ENCODE measurements at regions not wholly inside any gene's neighbourhood (a gene's known extent, or its start where the extent isn't known, plus 50 kb on each side); places are given as distances from the start of the nearest gene placed in this dataset.
A peak's percentile ranks its signal among the peaks of the same experiment; 100 is the strongest.
"Not testable (repeated sequence)": the region's sequence is repeated elsewhere in the genome, so short reads cannot be mapped to it uniquely, and the experiment has no call there.

DNA sequence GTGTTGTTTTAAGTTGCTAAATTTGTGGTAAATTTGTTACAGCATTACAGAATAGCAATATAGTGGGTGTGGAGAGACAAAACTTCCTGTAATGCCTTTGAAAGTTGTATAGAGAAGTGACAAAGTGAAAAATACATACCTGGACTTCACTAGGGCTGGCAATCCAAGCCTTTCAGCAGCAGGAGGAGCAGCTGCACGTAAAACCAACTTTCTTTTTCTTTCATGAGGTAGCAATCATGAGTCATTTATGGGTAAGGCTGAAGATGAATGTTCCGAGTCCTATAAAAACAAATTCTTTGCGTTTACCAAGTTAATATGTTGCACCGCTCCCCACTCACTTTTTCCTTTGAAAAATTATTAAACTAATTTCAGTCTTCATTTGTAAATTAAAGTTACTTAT, 1138.2 kb downstream of the TAF11L14 start:
- H3K36me3 ChIP-seq (ENCODE audit: insufficient read depth, low read length): no peaks in the 10 kb centered on the region
- H3K9ac ChIP-seq (ENCODE audit: low read depth, low read length): no peak overlapping the region
- no peaks in the 10 kb centered on the region for H3K9me3 ChIP-seq (ENCODE audit: control insufficient read depth, insufficient read depth, low read length)
- 0 out of 2 replicates have a peak, but pooled peaks cover 3% of the 10 kb centered on the region for H3K4me1 ChIP-seq (ENCODE audit: insufficient read depth, low read length)

DNA sequence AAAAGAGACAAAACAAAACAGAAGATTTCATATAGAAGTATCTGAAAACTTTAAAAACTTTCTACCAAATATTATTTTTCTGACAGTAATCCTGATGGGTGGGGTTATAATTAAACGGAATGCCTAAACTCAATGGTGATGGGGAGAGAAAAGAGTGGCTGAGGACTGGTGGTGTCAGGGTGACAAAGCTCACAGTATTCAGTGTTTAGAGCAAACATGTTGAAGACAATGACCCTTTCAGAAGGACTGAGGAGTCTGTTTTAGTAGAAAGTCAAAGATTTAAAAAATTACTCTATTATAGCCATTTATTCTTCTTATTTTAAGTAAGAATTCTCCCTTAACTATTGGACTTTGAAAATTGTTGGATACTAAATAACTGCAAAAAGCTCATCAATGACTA, 1144.0 kb downstream of the TAF11L14 start:
- no peaks in the 10 kb centered on the region for H3K4me1 ChIP-seq (ENCODE audit: insufficient read depth, low read length)
- no peak overlapping the region for H3K9ac ChIP-seq (ENCODE audit: low read depth, low read length)
- peaks cover 9% of the 10 kb centered on the region; the same call in 1 of the 2 replicates for H3K9me3 ChIP-seq (ENCODE audit: control insufficient read depth, insufficient read depth, low read length)
- H3K36me3 ChIP-seq (ENCODE audit: insufficient read depth, low read length): no peaks in the 10 kb centered on the region

DNA sequence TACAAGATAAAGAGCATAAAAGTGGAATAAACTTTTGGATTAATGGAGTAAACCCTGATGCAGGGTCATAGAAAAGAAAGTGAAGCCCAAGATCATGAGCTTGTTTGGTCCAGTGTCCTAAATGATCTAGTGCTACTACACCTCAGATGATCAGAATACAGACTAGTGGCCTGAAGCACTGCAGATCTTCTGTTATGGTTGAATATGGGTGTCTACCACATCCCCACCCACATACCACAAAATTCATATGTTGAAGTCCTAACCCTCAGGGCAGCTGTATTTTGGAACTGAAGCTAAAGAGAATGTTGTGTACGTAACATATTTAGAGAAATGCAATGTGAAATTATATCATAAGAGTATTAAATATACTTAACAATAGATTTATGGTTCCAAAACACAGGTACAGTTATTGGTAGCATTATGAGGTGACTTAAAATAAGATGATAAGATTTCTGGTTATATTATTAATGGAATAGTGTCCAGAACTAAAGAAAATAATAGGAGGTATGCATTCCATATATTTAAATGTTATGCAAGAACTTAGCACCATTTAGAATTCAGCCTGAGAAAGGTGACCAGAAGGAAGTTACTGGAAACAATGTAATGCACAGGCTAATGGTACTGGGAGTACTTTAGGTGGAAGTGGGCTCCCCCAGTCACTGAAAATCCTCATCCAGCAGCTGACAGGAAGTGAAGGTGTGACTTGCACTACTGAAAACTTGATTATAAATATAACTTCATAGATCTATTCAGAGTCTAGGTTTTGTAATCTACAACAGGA, 1155.1 kb downstream of the TAF11L14 start:
- Histone ChIP-seq H3K4me1 (ENCODE audit: insufficient read depth, low read length) (no peaks in the 10 kb centered on the region), H3K9ac (ENCODE audit: low read depth, low read length) (no peak overlapping the region), H3K9me3 (ENCODE audit: control insufficient read depth, insufficient read depth, low read length) (peaks cover 5% of the 10 kb centered on the region), H3K36me3 (ENCODE audit: insufficient read depth, low read length) (no peaks in the 10 kb centered on the region)

DNA sequence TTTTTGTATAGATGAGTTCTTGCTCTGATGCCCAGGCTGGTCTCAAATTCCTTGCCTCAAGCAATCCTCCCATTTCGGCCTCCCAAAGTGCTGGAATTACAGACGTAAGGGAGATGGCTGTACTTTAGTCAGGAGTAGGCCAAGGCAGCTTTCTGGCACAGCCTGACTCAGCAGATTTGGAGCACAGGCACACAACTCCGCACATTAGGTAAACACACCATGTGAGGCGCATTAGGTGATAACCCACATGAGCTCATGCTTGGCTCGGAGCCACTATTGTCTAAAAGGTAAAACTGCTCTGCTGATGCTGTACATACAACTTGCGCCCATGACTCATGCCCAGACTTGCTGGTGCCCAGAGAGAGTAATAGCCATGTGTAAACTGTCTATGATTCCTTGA, 1157.9 kb downstream of the TAF11L14 start:
- no peak overlapping the region for H3K9ac ChIP-seq (ENCODE audit: low read depth, low read length)

DNA sequence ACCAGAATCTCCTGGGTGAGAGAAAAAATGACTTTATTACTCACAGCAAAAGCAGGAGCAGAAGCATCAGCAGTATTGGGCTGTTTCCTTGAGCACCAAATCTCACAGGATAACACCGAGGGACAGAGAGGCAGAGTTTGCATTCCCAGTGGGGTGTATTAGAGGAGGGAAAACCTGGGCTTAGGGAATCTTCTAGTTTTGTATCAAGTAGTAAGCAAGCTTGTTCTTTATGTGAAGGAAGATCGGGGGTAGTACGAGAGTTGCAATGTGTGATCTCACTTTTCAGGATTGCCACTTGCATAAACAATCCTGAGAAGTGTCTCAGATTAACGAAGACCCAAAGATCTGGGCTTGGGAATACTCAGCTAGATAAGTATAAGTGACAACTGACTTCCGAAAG, 1163.0 kb downstream of the TAF11L14 start:
- peaks cover 35% of the 10 kb centered on the region; the same call in 1 of the 2 replicates for H3K4me1 ChIP-seq (ENCODE audit: insufficient read depth, low read length)
- H3K36me3 ChIP-seq (ENCODE audit: insufficient read depth, low read length): no peaks in the 10 kb centered on the region
- H3K9me3 ChIP-seq (ENCODE audit: control insufficient read depth, insufficient read depth, low read length): peaks cover under 1% of the 10 kb centered on the region; the same call in 1 of the 2 replicates
- H3K9ac ChIP-seq (ENCODE audit: low read depth, low read length): peak overlapping the region; percentile 27; the same call in 1 of the 2 replicates

More for the DNA sequence above, 1157.9 kb downstream of the TAF11L14 start:
- Histone ChIP-seq H3K4me1 (ENCODE audit: insufficient read depth, low read length) (peaks cover 13% of the 10 kb centered on the region; the same call in 1 of the 2 replicates), H3K36me3 (ENCODE audit: insufficient read depth, low read length) (no peaks in the 10 kb centered on the region), H3K9me3 (ENCODE audit: control insufficient read depth, insufficient read depth, low read length) (peaks cover 5% of the 10 kb centered on the region)

DNA sequence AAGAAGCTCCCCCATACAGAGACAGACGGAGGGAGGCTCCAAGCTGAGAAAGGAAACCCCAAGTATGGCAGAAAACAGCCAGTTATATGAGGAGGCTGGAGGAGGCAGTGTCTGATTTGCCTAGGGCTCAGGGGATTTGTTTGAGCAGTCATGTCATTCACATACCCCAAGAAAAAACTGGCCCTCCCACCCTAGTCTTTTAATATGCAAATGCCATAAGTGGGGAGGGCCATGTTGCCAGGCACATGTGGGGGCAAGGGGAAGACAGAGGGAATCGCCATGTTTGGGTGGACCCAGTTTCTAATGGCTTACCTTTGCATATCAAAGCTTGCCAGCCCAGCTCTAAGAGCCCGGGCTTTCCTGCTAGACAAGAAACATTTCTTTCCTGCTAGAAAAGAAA, 1163.8 kb downstream of the TAF11L14 start:
- peaks cover 35% of the 10 kb centered on the region; the same call in 1 of the 2 replicates for H3K4me1 ChIP-seq (ENCODE audit: insufficient read depth, low read length)
- no peaks in the 10 kb centered on the region for H3K9me3 ChIP-seq (ENCODE audit: control insufficient read depth, insufficient read depth, low read length)
- peak overlapping the region; percentile 27; the same call in 1 of the 2 replicates for H3K9ac ChIP-seq (ENCODE audit: low read depth, low read length)
- H3K36me3 ChIP-seq (ENCODE audit: insufficient read depth, low read length): no peaks in the 10 kb centered on the region

DNA sequence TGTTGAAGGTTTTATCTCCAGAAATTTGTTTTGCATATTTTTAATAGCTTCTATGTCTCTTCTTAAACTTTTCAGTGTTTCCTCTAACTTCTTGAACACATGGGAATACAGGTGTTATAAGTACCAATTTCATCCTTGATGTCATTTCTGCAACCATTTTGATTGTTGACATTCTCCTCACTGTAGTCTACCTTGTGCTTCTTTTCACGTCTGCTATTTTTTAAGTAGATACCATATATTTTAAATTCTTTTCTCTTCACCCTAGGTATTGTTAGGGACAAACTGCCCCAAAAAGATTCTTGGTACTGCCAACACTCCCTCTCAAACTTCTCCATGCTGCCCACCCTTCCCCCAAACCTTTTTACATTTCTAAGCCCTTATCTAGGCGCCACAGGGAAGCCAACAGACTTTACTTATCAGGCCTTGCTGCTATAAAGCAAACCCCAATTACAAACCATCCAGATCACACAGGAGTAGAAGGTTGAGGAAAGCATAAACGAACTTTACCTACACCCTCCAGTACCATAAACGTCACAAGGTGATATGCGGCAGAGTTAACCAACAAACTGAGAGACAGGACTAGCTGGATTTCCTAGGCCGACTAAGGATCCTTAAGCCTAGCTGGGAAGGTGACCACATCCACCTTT, 1165.3 kb downstream of the TAF11L14 start:
- Histone ChIP-seq H3K4me1 (ENCODE audit: insufficient read depth, low read length) (peaks cover 35% of the 10 kb centered on the region; the same call in 1 of the 2 replicates), H3K36me3 (ENCODE audit: insufficient read depth, low read length) (no peaks in the 10 kb centered on the region), H3K9ac (ENCODE audit: low read depth, low read length) (no peak overlapping the region), H3K9me3 (ENCODE audit: control insufficient read depth, insufficient read depth, low read length) (no peaks in the 10 kb centered on the region)

DNA sequence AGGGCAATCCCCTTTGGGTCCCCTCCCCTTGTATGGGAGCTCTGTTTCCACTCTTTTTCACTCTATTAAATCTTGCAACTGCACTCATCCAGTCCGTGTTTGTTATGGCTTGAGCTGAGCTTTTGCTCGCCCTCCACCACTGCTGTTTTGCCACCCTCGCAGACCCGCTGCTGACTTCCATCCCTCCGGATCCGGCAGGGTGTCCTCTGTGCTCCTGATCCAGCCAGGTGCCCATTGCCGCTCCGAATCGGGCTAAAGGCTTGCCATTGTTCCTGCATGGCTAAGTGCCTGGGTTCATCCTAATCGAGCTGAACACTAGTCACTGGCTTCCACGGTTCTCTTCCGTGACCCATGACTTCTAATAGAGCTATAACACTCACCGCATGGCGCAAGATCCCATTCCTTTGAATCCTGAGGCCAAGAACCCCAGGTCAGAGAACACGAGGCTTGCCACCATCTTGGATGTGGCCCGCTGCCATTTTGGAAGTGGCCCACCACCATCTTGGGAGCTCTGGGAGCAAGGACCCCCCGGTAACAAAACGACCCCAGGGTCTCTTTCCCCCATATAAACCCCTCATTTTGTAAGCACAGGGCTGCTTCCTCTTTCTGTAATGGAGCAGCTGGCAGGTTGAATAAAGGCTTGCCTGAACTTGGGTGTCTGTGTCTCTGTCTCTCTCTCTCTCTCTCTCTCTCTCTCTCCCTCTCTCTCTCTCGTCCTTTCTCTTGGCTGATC, 1166.2 kb downstream of the TAF11L14 start:
- Histone ChIP-seq H3K9ac (ENCODE audit: low read depth, low read length) (no peak overlapping the region), H3K4me1 (ENCODE audit: insufficient read depth, low read length) (peaks cover 30% of the 10 kb centered on the region; the same call in 1 of the 2 replicates), H3K36me3 (ENCODE audit: insufficient read depth, low read length) (no peaks in the 10 kb centered on the region), H3K9me3 (ENCODE audit: control insufficient read depth, insufficient read depth, low read length) (no peaks in the 10 kb centered on the region)

DNA sequence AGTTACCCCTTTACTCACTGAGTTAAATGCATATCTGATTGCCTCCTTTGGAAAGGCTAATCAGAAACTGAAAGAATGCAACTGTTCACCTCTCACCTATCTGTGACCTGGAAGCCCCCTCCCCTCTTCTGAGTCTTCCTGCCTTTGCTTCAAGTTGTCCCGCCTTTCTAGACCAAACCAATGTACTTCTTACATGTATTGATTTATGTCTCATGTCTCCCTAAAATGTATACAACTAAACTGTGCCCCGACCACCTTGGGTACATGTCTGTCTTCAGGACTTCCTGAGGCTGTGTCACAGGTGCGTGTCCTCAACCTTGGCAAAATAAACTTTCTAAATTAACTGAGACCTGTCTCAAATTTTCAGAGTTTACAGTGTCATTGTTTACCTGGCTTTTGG, 1167.2 kb downstream of the TAF11L14 start:
- H3K9ac ChIP-seq (ENCODE audit: low read depth, low read length); H3K9me3 ChIP-seq (ENCODE audit: control insufficient read depth, insufficient read depth, low read length); H3K36me3 ChIP-seq (ENCODE audit: insufficient read depth, low read length): not testable (repeated sequence)
- H3K4me1 ChIP-seq (ENCODE audit: insufficient read depth, low read length): peaks cover 29% of the 10 kb centered on the region; the same call in 1 of the 2 replicates

DNA sequence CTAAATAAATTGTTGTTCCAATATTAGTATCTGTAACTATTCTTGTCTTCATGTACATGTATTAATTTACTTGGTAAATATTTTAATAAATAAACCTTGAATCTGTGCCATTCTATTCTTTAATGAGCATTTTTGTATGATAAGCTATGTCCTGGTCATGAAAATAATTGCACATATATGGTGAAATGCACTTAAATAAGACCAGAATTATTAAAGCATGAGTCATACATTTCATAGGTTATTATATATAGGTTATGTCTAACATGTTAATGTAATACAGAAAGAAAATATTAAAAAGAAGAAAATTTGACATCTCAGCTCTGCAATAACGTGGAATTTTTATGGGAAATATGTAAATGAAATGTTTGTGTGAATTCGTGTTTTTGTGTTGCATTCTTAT, 1168.1 kb downstream of the TAF11L14 start:
- Histone ChIP-seq H3K9ac (ENCODE audit: low read depth, low read length) (no peak overlapping the region), H3K36me3 (ENCODE audit: insufficient read depth, low read length) (no peaks in the 10 kb centered on the region), H3K4me1 (ENCODE audit: insufficient read depth, low read length) (peaks cover 22% of the 10 kb centered on the region; the same call in 1 of the 2 replicates), H3K9me3 (ENCODE audit: control insufficient read depth, insufficient read depth, low read length) (no peaks in the 10 kb centered on the region)

DNA sequence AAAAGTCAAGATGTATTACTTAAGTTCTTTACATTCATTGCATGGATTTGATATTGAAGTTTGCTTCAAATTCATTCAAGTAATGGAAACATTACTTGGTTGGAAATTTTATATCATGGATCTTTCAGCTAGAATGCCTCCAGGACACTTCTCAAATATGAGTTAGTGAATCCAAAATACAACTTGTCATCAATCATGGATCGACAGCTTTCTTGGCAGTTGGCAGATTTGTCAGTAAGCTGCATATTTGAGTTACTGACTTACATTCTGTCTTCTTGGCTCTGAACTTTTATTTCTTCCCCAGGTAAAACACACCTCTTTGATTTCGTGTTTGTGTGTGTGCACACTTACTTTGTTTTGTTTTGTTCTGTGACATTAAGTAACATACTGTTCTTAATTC, 1171.1 kb downstream of the TAF11L14 start:
- H3K9ac ChIP-seq (ENCODE audit: low read depth, low read length): no peak overlapping the region
- no peaks in the 10 kb centered on the region for H3K9me3 ChIP-seq (ENCODE audit: control insufficient read depth, insufficient read depth, low read length)
- peaks cover 11% of the 10 kb centered on the region; the same call in 1 of the 2 replicates for H3K4me1 ChIP-seq (ENCODE audit: insufficient read depth, low read length)
- no peaks in the 10 kb centered on the region for H3K36me3 ChIP-seq (ENCODE audit: insufficient read depth, low read length)

DNA sequence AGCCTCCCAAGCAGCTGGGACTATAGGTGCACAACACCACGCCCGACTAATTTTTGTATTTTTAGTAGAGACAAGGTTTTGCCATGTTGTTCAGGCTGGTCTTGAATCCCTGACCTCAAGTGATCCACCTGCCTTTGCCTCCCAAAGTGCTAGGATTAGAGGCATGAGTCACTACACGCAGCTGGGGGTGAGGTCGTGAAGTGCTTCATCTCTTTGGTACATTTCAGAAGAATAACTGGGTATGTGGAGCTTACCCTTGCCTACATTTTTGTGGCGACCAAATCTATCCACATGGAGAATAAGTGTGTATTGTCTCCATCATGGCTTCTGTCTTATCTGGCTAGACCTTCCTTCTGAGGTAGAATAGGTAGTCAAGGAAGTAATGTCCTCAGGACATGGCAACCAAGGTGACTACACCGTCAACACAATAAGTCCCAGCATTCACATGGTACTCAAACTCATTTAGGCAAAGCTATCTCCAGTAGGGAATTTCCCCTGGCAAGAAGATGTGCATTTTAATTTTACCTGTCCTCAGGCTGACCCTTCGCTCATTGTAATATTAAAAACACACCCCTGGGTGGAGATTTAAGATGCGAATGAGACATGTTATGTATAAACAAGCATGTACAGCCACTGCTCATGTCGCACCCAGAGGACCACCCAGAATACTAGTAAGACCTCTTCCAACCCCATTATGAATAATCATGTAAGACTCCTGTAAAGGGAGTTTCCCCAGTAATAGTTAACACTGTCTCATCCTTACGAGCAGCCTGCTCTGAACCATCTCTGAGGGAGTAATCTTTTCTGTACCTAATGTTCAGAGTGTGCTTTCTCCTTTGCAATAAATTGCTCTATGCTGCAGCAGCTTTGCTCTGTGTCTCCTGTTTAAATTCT, 1173.2 kb downstream of the TAF11L14 start:
- no peaks in the 10 kb centered on the region for H3K36me3 ChIP-seq (ENCODE audit: insufficient read depth, low read length)
- H3K9ac ChIP-seq (ENCODE audit: low read depth, low read length): no peak overlapping the region
- H3K4me1 ChIP-seq (ENCODE audit: insufficient read depth, low read length): peaks cover 5% of the 10 kb centered on the region; the same call in 1 of the 2 replicates
- no peaks in the 10 kb centered on the region for H3K9me3 ChIP-seq (ENCODE audit: control insufficient read depth, insufficient read depth, low read length)

DNA sequence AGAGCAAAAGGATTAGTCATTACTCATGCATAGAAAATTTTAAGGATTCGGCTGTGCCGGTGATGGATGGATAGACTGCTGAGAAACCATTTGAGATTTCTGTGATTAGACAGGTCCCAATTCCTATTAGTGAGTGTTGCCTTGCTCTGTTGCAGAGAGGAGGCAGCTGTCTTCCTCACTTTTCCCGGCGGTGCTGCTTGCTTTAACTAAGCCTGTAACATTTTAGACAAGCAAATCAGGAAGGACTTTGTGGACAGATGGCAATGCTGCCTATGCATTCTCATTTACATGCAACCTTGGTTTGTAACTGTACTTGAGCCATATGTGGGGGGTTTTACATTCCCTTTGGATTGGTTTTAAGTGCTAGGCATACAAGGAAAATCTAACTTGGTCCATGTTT, 1176.3 kb downstream of the CDH18 start:
- Histone ChIP-seq H3K9ac (ENCODE audit: low read depth, low read length) (no peak overlapping the region), H3K4me1 (ENCODE audit: insufficient read depth, low read length) (peaks cover 5% of the 10 kb centered on the region; the same call in 1 of the 2 replicates), H3K9me3 (ENCODE audit: control insufficient read depth, insufficient read depth, low read length) (no peaks in the 10 kb centered on the region), H3K36me3 (ENCODE audit: insufficient read depth, low read length) (no peaks in the 10 kb centered on the region)

All from ES-I3 (cell line).